ENCODE measurements at regions not wholly inside any gene's neighbourhood (a gene's known extent, or its start where the extent isn't known, plus 50 kb on each side); places are given as distances from the start of the nearest gene placed in this dataset.

GRCh38 chr22:47994045-47994444 is 1231.6 kb downstream of the TBC1D22A start:
- TF ChIP-seq EZH2 (IDR thresholded peaks at IDR 0.05; ENCODE audit: insufficient read depth, poor library complexity, severe bottlenecking) (no peak), EZH2phosphoT487 (IDR thresholded peaks at IDR 0.05; ENCODE audit: insufficient read depth, low read depth) (no peak)
